NK-92 treated with Interleukin-12 subunit alpha and Interleukin-12 subunit beta, amount 100 ng/mL, for 24 hours (cell line): ENCODE measurements at regions not wholly inside any gene's neighbourhood (a gene's known extent, or its start where the extent isn't known, plus 50 kb on each side); places are given as distances from the start of the nearest gene placed in this dataset.
"Not testable (repeated sequence)": the region's sequence is repeated elsewhere in the genome, so short reads cannot be mapped to it uniquely, and the experiment has no call there.

Source experiments
- DNase-seq: peaks from one replicate; lab custom pipeline; 2025; lab: John Stamatoyannopoulos, UW

DNA sequence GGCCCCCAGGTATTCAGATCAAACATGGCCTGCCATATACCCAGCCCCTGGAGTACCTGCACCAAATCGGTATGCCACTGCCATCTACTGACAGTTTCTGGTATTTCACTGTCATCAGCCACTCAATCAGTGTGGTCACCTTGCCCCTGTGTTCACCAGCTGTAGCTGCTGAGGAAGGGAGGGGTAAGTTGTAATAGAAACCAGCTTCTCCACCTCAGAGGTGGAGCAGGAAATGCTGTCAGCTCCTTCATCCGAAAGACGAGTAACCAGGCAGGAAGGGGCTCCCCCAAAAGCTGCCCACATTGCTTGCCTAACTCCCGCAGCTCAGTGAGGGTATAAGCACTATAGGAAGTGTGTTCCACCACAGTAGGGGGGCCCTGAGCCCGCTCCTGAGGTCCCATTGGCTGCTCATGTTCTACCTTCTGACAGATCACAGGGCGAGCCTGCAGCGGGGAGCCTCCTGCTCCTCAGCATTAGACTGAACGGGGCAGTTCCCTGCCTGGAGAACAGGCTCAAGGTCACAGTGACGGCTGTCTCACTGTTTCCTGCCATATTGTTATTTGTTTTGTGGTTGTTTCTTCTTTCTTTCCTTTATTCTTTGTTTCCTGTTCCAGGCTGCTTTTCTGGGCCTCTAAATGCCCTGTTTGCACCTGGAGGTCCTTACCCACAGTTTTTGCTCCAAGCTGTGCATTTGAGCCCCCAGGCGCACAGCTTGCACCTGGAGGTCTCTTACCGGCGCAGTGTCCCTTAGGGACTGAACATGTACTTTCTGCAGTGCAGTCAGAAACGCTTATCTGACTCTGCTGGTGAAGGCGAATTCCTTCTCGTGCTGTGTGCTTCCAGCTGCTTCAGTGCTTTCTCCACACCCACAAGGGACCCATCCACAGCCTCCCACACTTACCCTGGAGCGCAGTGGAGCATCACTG is 1638.3 kb downstream of the MRPL39 start:
- peak; percentile 55 for DNase-seq

DNA sequence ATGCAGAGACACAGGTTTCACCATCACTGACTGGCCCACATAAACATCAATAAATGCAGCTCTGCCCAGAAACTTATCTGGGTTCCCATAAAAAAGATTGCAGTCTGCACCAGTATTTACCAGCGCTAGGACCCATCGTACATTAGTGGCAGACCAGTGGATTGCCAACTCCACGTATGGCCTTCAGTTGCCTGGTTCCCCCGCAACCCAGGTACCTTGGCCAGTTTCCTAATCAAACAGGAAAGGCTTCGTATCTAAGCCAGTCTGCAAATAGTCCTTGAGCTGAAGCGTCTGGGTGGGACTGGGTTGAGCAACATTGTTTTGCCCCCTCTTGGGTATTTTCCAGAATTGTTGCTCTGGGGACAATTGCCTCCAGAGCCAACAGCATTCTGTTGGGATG is 1639.3 kb downstream of the MRPL39 start:
- no peak for DNase-seq

DNA sequence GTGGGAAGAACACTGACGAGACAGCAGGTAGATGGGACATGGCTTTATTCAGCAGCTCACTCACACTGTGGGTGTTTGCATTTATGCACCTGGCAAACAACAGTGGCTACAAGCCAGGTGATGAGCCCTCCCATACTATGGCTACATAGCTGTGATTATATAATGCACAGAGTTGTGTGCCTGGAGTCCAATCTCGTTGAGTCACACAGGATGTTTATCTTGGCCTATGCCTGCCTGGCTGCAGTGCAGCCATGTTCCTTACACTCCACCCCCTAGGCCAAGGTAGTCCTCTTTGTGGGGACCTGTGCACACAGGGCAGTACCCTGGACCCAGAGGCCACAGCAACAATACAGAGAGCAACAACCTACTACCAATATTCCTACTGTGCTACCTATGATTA is 1643.8 kb downstream of the MRPL39 start:
- DNase-seq, result no peak

DNA sequence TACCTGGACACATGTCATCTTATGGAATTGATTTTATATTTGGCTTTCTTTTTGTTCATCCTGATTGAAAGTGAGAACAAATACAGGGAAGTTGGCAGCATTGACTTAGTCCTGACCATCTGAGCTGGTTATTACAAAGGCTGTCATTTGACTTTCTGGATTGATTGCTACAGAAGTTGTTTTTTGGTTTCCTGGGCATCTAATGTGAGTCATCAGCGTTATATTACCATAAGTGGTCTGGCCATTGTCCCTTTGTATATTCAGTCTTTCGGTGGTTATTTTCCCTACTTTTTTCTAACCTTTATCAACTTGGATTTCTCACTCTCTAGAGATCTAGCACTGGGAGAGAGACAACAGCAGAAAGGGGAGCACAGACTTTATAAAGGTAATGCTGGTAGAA is 1646.5 kb downstream of the MRPL39 start:
- DNase-seq, result no peak

DNA sequence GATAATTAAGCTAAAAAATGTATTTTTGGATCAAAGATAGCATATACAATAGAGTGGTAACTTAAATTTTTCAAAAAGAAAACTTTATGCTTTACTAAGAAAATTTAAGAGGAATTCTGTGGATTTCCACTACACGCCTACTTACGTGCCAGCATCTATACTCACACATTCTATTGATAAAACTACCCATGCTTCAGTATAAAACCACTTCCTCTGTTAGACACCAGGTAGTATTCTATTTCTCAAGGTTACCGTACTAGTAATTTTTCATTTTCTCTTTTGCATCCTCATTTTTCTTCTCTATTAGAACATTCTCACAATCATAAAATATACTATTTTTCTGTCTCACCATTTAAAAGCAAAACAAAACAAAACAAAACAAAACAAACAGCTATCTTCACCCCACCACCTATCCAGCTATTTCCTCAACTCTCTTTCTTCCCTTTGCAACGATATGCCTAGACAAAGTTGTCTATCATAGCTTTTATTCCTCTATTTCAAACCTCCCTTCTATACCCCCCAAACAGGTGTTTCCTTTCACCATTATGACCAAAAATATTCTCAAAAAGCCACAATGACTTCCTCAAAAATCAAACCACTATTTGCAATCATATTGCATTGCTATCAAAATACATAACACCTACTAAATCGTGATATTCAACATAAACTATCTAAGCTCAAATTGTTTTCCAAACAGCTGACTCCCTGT is 1652.0 kb downstream of the MRPL39 start:
- no peak for DNase-seq

DNA sequence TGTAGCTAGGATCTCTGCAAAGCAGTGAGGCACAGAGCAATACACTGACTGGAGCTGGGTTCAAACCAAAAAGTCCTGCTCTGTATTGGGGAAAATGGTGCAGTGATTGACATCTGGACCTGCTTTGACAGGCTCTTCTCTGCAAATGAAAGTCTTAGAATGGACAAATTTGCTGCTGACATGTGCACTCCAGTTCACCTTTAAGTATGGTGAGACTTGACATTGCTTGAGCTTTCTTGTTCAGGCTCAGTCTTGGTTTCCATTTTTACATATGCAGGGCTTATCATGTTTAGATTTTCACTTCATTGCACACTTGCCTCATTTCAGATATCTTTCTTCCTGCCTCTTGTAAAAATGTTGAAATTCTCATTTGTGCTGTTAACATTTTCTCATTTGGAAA is 1655.0 kb downstream of the MRPL39 start:
- DNase-seq, result no peak

DNA sequence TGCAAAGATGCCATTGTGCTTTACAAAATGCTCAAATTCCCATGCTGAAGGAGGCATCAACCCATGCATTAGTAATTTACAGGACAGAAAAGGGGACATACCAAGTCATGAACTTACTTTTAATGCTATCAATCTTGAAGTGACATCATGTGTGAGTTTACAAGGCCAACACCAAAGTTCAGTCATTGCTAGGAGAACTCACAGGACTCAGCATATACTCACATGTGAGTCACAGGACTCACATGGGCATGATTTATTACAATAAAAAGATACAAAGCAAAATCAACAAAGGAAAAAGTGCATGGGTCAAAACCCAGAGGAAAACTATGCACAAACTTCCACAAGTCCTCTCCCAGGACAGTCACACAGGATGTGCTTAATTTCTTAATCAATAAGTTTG is 1656.0 kb downstream of the MRPL39 start:
- no peak for DNase-seq

DNA sequence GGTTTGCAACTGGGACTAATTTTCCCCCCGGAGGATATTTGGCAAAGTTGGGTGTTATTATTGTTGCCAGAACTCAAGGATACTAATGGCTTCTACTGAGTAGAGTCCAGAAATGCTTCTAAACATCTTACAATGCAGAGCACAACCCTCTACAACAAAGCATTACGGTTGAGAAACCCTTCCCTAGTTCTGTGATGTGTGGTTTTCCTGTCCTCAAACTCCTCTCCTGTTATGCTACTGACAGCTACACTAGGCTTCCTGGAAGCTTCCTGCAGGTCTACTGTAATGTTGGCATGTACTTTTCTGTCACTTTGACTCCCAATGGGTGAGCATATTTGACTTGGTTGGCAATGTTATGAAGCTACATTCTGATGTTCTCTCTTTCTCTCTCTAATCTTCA is 1656.9 kb downstream of the MRPL39 start:
- no peak for DNase-seq

DNA sequence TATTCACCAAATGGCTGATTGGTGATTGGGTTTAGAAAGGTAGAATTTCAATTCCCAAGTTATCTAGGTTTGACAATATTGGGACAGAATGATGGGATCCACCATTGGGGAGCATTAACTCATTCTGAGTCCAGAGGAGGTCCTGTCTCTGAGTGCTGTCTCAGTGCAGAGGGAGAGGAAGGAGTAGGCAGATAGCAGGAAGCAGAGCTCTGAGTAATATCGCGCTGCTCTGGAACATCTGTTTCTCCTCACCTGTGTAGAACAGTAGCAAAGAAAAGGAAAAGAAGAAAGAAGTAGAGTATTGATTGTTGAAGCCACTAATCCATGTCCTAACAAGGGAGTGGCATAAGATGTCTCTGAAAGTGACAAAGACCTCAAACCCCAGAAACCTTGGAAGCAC is 1657.8 kb downstream of the MRPL39 start:
- DNase-seq, result no peak

DNA sequence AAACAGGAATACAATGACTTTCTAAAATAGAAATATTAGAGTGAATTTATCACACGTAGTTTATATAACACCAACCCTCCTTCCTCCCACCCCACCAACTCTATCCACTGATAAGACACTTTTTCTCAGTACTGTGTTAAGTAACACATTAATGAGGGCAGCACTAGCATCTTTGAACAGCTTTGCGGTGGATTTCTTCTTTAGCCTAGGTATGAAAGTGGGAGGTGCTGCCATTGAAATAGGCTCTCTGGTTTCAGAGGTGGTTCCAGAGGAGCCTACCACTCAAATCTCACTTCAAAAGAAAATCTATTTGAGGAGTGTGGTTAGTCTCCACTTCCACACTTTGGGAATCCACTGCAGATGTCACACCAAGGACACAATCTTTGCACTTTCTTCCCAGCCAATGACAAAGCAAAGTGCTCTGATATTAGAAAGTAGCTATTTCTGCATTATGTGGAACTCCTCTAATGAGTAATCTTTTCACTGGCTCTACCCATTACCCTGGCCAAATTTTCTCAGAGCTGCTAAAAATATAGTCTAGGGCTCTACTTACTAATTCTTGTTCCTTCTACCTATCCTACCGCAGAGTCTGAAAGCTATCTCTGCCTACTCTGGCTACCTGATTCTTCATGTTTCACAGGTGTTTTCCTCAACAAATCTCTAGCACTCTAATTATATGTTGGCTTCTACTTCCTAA is 1667.8 kb downstream of the MRPL39 start:
- DNase-seq, result no peak

DNA sequence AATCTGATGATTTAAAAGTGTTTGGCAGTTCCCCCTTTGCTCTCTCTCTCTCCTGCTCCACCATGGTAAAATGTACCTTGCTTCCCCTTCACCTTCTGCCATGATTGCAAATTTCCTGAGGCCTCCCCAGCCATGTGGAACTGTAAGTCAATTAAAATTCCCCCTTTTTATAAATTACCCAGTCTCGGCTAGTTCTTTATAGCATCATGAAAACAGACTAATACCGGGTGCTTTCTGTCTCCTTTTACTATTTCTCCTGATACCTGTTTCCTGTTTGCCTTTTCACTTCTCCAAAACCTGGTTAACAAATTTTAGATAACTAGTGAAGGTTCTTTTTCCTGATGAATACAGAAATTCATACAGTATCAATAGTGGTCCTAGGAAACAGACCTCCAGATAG is 1670.3 kb downstream of the MRPL39 start:
- DNase-seq, result no peak

DNA sequence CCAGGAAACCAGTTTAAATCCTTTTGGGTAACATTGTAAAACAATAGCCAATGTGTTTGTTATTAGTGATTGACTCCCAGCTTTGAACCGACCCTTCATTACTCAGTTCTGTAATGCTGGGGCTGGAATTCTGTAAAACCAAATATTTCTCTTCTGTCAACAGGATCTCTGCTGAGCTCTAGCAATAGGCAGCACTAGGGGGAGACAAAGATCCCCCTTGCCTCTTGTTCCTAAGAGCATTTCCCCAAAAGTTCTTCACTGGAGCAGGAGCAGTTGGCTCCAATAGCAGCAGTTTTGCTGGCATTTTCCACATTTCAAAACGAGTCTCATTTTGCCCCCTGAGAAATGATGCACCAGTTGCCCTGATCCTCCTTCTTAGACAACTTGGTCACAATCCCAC is 1671.1 kb downstream of the MRPL39 start:
- DNase-seq, result no peak

DNA sequence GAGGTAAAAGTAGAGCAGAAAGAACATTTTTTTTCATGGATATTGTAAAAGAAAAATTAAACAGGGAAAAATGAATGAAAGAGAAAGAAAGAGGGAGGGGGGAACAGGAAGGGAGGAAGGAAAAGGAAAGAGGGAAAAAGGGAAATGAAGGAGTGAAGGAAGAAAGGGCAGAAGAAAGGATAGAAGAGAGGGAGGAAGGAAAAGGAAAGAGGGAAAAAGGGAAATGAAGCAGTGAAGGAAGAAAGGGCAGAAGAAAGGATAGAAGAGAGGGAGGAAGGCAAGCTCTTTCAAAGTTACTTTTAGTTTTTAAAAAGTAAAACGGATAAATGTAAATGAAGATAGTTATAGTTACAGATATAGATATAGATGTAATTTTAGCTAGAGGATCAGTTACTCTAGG is 1676.7 kb downstream of the MRPL39 start:
- DNase-seq, result no peak

DNA sequence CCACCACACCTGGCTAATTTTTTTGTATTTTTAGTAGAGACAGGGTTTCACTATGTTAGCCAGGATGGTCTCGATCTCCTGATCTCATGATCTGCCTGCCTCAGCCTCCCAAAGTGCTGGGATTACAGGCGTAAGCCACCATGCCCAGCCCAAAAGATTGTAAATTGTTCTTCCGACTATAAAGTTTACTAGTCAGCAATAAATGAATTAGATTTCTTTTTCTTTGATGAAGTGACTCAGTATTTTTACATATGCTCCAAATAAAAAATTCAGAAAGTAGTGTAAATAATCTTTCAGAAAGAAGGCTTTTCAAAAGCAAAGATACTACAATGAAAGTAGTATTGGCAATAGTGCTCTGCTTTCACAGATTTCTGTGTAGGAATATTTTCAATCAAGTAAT is 1680.9 kb downstream of the MRPL39 start:
- DNase-seq, result not testable (repeated sequence)

DNA sequence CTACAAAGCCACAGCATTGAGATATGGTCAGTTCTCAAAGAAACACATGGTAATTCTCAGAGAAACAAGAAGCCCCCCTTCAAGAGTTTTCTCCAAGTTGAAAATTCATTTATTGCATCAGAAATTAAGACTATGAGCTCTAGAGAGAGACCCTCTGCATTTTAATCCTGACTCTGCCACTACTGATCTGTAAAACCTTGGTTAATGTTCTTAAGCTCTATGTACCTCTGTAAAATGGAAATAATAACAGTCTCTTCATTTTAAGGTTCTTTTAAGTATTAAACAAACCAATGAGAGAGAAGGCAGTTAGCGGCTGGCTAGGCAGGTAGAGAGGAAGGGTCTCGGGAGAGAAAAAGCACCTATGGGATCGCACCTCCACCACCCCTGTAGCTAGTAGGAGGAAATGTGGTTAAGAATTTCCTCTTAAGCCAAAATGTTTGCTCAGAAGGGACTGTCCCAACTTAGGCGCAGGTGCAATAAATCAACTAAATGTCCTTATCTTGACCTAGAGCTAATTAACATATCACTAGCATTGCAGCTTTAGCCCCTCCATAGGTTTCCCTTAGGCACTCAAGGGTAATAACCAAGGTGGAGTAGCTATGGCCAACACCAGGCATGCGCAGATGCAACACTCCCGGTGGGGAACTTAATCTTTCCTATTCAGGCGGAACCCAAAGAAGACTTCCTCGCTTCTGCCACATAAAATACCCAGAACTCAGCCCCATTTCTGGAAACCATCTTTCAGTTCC is 1685.4 kb downstream of the MRPL39 start:
- DNase-seq, result no peak

DNA sequence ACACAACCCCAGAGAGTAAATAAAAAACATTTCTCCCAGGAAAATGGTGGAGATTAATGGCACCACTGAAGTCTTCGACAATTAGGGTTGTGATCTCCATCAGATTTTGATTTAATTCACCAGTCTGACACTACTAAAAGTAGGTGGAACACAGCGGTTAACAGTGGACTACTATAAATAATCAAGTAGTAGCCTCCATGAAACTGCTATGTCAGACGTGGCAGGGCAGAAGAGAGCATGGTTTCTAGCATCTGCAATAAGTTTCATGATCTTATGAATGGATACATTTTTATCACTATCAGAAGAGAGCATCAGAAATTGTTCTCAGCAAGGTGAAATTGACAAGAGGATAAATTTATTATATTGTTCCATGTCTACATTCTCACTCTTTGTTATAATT is 1706.6 kb downstream of the MRPL39 start:
- no peak for DNase-seq

DNA sequence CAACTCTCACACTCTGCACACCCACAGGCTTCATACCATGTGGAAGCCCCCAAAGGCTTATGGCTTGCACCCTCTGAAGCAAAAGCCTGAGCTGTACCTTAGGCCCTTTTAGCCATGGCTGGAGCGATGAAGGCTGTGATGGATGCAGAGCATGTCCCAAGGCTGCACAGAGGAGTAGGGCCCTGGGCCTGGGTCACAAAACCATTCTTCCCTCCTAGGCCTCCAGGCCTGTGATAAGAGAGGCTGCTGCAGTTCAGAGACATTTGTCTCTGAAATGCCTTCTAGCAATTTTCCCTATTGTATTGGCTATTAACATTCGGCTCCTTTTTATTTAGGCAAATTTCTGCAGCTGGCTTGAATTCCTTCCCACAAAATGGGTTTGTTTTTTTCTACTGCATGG is 1707.7 kb downstream of the MRPL39 start:
- DNase-seq, result no peak

DNA sequence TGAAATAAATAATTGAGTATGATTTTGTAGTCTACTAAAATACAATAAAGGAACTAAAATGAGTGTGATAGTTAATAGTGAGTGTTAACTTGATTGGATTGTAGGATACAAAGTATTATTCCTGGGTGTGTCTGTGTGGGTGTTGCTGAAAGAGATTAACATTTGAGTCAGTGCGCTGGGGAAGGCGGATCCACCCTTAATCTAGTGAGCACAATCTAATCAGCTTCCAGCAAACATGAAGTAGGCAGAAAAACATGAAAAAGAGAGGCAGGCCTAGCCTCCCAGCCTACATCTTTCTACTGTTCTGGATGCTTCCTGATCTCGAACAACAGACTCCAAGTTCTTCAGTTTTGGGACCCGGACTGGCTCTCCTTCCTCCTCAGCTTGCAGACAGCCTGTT is 1716.6 kb downstream of the MRPL39 start:
- no peak for DNase-seq

DNA sequence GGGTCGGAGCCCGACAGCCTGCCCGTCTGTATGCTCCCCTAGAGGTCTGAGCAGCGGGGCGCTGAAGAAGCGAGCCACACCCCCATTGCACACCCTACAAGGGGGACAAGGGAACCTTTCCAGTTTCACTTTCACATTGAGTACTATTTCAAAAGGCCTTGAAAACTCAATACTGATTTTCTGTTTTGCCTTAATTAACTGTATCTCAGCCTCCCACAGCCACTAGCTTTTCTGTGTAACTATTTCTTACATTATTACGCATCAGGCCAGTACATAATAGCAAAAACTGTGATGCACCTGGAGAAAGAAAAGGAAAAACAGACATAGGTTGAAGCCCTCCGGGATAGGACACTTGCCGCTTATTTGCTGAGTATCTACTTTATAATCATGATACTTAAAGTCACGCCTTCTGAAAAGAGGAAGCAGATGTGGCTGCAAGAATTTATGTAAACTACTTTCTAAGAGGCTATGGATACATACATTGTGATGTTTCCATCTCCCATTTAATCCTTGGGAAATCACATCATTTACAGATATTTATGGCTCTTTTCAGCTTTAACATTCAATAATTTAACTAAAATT is 1719.5 kb downstream of the MRPL39 start:
- DNase-seq, result peak; percentile 6

DNA sequence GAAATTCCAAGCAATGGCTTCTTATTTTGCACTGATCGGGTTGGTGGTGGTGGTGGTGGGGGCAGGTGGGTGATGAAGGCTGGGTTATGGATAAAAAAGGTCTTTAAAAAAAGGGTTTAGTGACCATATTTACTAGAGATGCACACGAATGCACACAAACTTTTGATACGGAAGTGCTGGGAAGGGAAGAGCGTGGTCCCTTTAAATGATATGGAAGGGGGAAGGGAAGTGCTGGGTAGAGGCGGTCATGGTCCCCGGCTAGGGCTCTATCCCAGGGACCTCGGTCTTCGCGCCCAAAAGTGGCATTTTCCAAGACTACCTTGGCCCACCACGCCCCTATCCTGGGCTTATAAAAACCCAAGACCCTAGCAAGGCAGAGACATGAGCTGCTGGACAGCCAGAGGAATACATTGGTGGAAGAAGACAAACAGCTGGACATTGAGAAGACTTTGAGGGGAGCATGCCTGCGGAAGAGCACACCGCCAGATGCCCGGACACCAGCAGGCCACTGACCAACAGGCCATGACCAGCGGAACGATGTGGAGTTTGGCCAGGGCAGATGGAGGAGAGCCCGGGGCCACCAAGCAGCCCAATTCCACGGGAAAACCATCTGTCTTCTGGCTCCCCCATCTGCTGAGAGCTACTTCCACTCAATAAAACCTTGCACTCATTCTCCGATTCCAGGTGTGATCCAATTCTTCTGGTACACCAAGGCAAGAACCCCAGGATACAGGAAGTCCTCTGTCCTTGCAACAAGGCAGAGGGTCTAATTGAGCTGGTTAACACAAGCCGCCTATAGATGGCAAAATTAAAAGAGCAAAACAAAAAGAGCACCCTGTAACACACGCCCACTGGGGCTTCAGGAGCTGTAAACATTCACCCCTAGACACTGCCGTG is 1720.2 kb downstream of the MRPL39 start:
- DNase-seq, result no peak

DNA sequence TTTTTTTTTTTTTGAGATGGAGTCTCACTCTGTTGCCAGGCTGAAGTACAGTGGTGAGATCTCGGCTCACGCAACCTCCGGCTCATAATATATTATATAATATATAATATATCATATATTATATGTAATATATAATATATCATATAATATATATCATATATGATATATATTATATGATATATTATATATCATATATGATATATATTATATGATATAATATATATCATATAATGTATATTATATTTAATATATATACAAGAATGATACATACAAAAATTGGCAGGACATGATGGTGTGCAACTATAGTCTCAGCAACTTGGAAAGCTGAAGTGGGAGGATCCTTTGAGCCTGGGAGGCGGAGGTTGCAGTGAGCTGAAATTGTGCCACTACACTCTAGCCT is 1725.5 kb downstream of the MRPL39 start:
- no peak for DNase-seq
